Stimulated activated CD4-positive, alpha-beta T cell treated with anti-CD3 and anti-CD28 coated beads, TNF-alpha, amount 100 ng/mL, for 4 hours (primary cell): ENCODE measurements at regions not wholly inside any gene's neighbourhood (a gene's known extent, or its start where the extent isn't known, plus 50 kb on each side); places are given as distances from the start of the nearest gene placed in this dataset.
"Not testable (repeated sequence)": the region's sequence is repeated elsewhere in the genome, so short reads cannot be mapped to it uniquely, and the experiment has no call there.

Experiments
- DNase-seq, 3 experiments: peaks; one replicate each; pipeline ENCODE4 v3.0.0-alpha.2; 2020; ENCODE audit warnings: low read depth in 3 of 3

GRCh38 chr13:88707646-88708045 is 1036.5 kb downstream of the SLITRK5 start:
- DNase-seq = no peak

GRCh38 chr13:88717946-88718345 is 1046.8 kb downstream of the SLITRK5 start:
- no peak for DNase-seq

GRCh38 chr13:88718781-88719180 is 1047.6 kb downstream of the SLITRK5 start:
- no peak for DNase-seq

GRCh38 chr13:88726075-88726474 is 1054.9 kb downstream of the SLITRK5 start:
- DNase-seq = no peak

- DNase-seq = not testable (repeated sequence)
Measured at GRCh38 chr13:88727236-88727635, 1056.1 kb downstream of the SLITRK5 start.

GRCh38 chr13:88729605-88730004 is 1058.4 kb downstream of the SLITRK5 start:
- no peak for DNase-seq

GRCh38 chr13:88736026-88736425 is 1064.9 kb downstream of the SLITRK5 start:
- no peak for DNase-seq

GRCh38 chr13:88739195-88739594 is 1068.0 kb downstream of the SLITRK5 start:
- no peak for DNase-seq

GRCh38 chr13:88744289-88744688 is 1073.1 kb downstream of the SLITRK5 start:
- DNase-seq = no peak

- no peak for DNase-seq
Measured at GRCh38 chr13:88745011-88745410, 1073.8 kb downstream of the SLITRK5 start.

GRCh38 chr13:88752041-88752440 is 1080.9 kb downstream of the SLITRK5 start:
- no peak for DNase-seq

- DNase-seq = no peak
Measured at GRCh38 chr13:88754141-88754540, 1083.0 kb downstream of the SLITRK5 start.

GRCh38 chr13:88761145-88761544 is 1090.0 kb downstream of the SLITRK5 start:
- DNase-seq = no peak

GRCh38 chr13:88764103-88764502 is 1092.9 kb downstream of the SLITRK5 start:
- no peak for DNase-seq

GRCh38 chr13:88800505-88800904 is 1129.3 kb downstream of the SLITRK5 start:
- no peak for DNase-seq

- DNase-seq = no peak
Measured at GRCh38 chr13:88801361-88801760, 1130.2 kb downstream of the SLITRK5 start.

- no peak for DNase-seq
Measured at GRCh38 chr13:88802886-88803285, 1131.7 kb downstream of the SLITRK5 start.

GRCh38 chr13:88806438-88806837 is 1135.3 kb downstream of the SLITRK5 start:
- no peak for DNase-seq

GRCh38 chr13:88817560-88817959 is 1146.4 kb downstream of the SLITRK5 start:
- DNase-seq = no peak

GRCh38 chr13:88823114-88823513 is 1151.9 kb downstream of the SLITRK5 start:
- no peak for DNase-seq

- DNase-seq = no peak
Measured at GRCh38 chr13:88824218-88824617, 1153.0 kb downstream of the SLITRK5 start.

- DNase-seq = no peak
Measured at GRCh38 chr13:88840085-88840484, 1168.9 kb downstream of the SLITRK5 start.

GRCh38 chr13:88852293-88852692 is 1181.1 kb downstream of the SLITRK5 start:
- DNase-seq = not testable (repeated sequence)

GRCh38 chr13:88857256-88857655 is 1186.1 kb downstream of the SLITRK5 start:
- DNase-seq = no peak
